ENCODE measurements at regions not wholly inside any gene's neighbourhood (a gene's known extent, or its start where the extent isn't known, plus 50 kb on each side); places are given as distances from the start of the nearest gene placed in this dataset.

DNA sequence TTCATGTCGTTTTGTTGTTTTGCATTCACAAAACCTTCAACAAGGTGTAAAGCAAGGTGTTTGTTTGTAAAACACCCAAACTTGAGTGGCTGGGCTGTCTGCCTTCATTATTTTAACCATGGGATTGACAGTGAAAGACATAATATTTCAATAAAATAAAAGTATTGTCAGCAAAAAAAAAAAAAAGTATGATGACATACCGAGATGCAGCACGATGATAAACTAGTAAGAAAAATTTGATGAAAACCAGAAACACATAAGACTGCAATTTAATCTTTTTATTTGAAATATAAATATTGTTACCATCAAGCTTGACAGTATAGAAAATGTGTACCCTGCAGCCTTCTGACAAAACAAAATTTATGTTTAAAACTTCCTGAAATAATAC is 419.3 kb upstream of the DYNLRB2 start:
- H2BK15ac ChIP-seq (ENCODE audit: low read depth, poor library complexity, severe bottlenecking) = no peak overlapping the region
- H4K8ac ChIP-seq (ENCODE audit: low read length) = no peak overlapping the region
- H3K4ac ChIP-seq (ENCODE audit: low read depth in 1 of 2, low read length in 2 of 2) = no peak overlapping the region
- H3K9me3 ChIP-seq (ENCODE audit: control insufficient read depth, low read length) = no peaks in the 10 kb centered on the region
- H3K27ac ChIP-seq (ENCODE audit: low read length, poor library complexity, severe bottlenecking) = no peak overlapping the region
- no peak overlapping the region for H3K18ac ChIP-seq (ENCODE audit: low read depth in 1 of 2, low read length in 2 of 2)
- 100% methylated on average over 1 of the region's 3 CpGs for WGBS
- H2BK120ac ChIP-seq (ENCODE audit: low read depth, low read length) = no peak overlapping the region
- H3K14ac ChIP-seq (ENCODE audit: low read length in 2 of 2) = no peak overlapping the region
- H3K9ac ChIP-seq (ENCODE audit: low read length) = no peak overlapping the region
- H3K4me2 ChIP-seq (ENCODE audit: low read length, poor library complexity, severe bottlenecking) = no peak overlapping the region
- no peak overlapping the region for H2BK5ac ChIP-seq (ENCODE audit: low read depth, low read length, poor library complexity, severe bottlenecking)
- DNase-seq = no peak
- no peaks in the 10 kb centered on the region for H3K36me3 ChIP-seq (ENCODE audit: control insufficient read depth in 1 of 2, insufficient read depth in 2 of 2, low read depth in 1 of 2, low read length in 2 of 2)
- no peaks in the 10 kb centered on the region for H3K4me1 ChIP-seq (ENCODE audit: control insufficient read depth, insufficient read depth, low read depth, low read length)
- no peak overlapping the region for H3K23ac ChIP-seq (ENCODE audit: low read length in 2 of 2)
- no peak overlapping the region for H2AFZ ChIP-seq (ENCODE audit: low read depth, low read length)
- H4K91ac ChIP-seq (ENCODE audit: low read length) = no peak overlapping the region
- no peak overlapping the region for H2BK12ac ChIP-seq (ENCODE audit: low read length in 2 of 2)
- H3K4me3 ChIP-seq (ENCODE audit: insufficient read depth in 1 of 2, low read depth in 1 of 2, low read length in 2 of 2) = no peak overlapping the region
- H3K27me3 ChIP-seq (ENCODE audit: control insufficient read depth in 1 of 2, insufficient read depth in 1 of 2, low read length in 2 of 2) = no peaks in the 10 kb centered on the region
- H3K79me1 ChIP-seq (replicated peaks; ENCODE audit: low read length, poor library complexity, severe bottlenecking) = no peaks in the 10 kb centered on the region
- H2AK5ac ChIP-seq (ENCODE audit: low read length, severe bottlenecking) = no peak overlapping the region

DNA sequence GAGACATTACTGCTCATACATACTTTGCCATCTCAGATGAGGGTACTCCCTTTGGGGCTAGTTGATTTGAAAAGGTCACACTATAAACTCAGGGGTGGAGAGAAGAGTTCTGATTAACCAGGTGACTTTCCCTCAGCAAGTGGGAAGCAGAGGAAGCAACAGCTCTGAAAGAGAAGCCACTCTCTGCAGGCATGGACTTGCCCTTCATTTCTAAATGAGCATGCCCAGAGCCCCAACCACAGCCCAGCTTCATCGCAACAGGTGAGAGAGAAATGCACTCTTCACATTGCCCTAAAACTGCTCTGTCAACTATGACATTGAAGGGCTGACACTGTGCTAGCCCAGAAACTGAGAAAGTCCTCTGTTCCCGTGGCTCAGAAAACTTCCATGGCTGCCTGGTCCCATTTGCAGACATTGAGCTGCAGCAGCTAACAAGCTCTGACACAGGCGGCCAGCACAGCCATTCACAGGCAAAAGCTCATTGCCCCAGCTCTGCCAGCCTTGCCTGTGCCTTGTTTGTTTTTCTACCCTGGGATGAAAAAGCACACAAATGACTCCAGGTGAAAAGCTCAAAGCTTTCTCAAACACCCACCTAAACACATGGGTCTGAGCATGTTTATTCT is 419.8 kb upstream of the DYNLRB2 start:
- Histone ChIP-seq H2AFZ (ENCODE audit: low read depth, low read length) (no peak overlapping the region), H3K79me1 (replicated peaks; ENCODE audit: low read length, poor library complexity, severe bottlenecking) (no peaks in the 10 kb centered on the region), H3K36me3 (ENCODE audit: control insufficient read depth in 1 of 2, insufficient read depth in 2 of 2, low read depth in 1 of 2, low read length in 2 of 2) (no peaks in the 10 kb centered on the region), H2BK15ac (ENCODE audit: low read depth, poor library complexity, severe bottlenecking) (no peak overlapping the region), H3K4me3 (ENCODE audit: insufficient read depth in 1 of 2, low read depth in 1 of 2, low read length in 2 of 2) (no peak overlapping the region), H3K18ac (ENCODE audit: low read depth in 1 of 2, low read length in 2 of 2) (no peak overlapping the region), H3K9ac (ENCODE audit: low read length) (no peak overlapping the region), H3K4me1 (ENCODE audit: control insufficient read depth, insufficient read depth, low read depth, low read length) (no peaks in the 10 kb centered on the region), H4K91ac (ENCODE audit: low read length) (no peak overlapping the region), H3K14ac (ENCODE audit: low read length in 2 of 2) (no peak overlapping the region), H2BK12ac (ENCODE audit: low read length in 2 of 2) (no peak overlapping the region), H2AK5ac (ENCODE audit: low read length, severe bottlenecking) (no peak overlapping the region), H3K27ac (ENCODE audit: low read length, poor library complexity, severe bottlenecking) (no peak overlapping the region), H3K23ac (ENCODE audit: low read length in 2 of 2) (peak overlapping the region in 1 of 2 experiments; percentile 48), H2BK120ac (ENCODE audit: low read depth, low read length) (no peak overlapping the region), H3K9me3 (ENCODE audit: control insufficient read depth, low read length) (no peaks in the 10 kb centered on the region), H4K8ac (ENCODE audit: low read length) (no peak overlapping the region), H3K4ac (ENCODE audit: low read depth in 1 of 2, low read length in 2 of 2) (no peak overlapping the region), H3K27me3 (ENCODE audit: control insufficient read depth in 1 of 2, insufficient read depth in 1 of 2, low read length in 2 of 2) (no peaks in the 10 kb centered on the region), H3K4me2 (ENCODE audit: low read length, poor library complexity, severe bottlenecking) (no peak overlapping the region), H2BK5ac (ENCODE audit: low read depth, low read length, poor library complexity, severe bottlenecking) (no peak overlapping the region)
- WGBS = 67% methylated on average over 3 of the region's 3 CpGs
- DNase-seq = no peak

DNA sequence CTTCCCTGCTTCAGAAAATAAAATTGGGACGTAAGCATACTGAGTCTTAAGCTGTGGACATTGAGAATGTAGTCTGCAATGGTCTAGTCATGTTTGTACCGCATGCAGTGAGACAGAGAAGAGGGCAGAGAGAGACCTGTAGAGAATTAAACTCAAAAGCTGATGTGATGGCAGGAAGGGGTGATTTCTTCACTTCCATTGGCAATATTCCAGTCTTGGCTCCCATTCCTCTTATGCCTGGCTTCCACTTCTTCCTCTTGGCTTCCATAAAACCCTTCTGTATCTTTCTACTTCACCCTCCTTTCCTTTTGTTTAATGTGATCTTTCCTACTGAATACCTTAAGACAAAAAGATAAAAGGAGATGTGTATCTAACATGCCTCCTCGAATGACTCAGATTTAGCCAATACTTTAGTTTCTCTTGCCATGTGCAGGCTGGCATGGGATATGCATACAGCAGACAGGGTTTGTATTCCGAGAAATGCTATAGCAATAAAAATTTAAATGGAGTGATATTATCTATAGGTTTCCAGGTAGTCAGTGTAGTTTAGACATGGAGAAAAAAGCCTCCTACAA is 423.1 kb upstream of the DYNLRB2 start:
- Histone ChIP-seq H3K9ac (ENCODE audit: low read length) (no peak overlapping the region), H3K4ac (ENCODE audit: low read depth in 1 of 2, low read length in 2 of 2) (no peak overlapping the region), H2BK120ac (ENCODE audit: low read depth, low read length) (no peak overlapping the region), H2AFZ (ENCODE audit: low read depth, low read length) (no peak overlapping the region), H4K91ac (ENCODE audit: low read length) (no peak overlapping the region), H2BK5ac (ENCODE audit: low read depth, low read length, poor library complexity, severe bottlenecking) (no peak overlapping the region), H3K14ac (ENCODE audit: low read length in 2 of 2) (no peak overlapping the region), H3K23ac (ENCODE audit: low read length in 2 of 2) (no peak overlapping the region), H3K9me3 (ENCODE audit: control insufficient read depth, low read length) (no peaks in the 10 kb centered on the region), H2BK15ac (ENCODE audit: low read depth, poor library complexity, severe bottlenecking) (no peak overlapping the region), H3K4me1 (ENCODE audit: control insufficient read depth, insufficient read depth, low read depth, low read length) (no peaks in the 10 kb centered on the region), H3K4me2 (ENCODE audit: low read length, poor library complexity, severe bottlenecking) (no peak overlapping the region), H3K36me3 (ENCODE audit: control insufficient read depth in 1 of 2, insufficient read depth in 2 of 2, low read depth in 1 of 2, low read length in 2 of 2) (no peaks in the 10 kb centered on the region), H3K79me1 (replicated peaks; ENCODE audit: low read length, poor library complexity, severe bottlenecking) (no peaks in the 10 kb centered on the region), H3K27ac (ENCODE audit: low read length, poor library complexity, severe bottlenecking) (no peak overlapping the region), H3K18ac (ENCODE audit: low read depth in 1 of 2, low read length in 2 of 2) (no peak overlapping the region), H2AK5ac (ENCODE audit: low read length, severe bottlenecking) (no peak overlapping the region), H4K8ac (ENCODE audit: low read length) (no peak overlapping the region), H3K27me3 (ENCODE audit: control insufficient read depth in 1 of 2, insufficient read depth in 1 of 2, low read length in 2 of 2) (no peaks in the 10 kb centered on the region), H2BK12ac (ENCODE audit: low read length in 2 of 2) (no peak overlapping the region), H3K4me3 (ENCODE audit: insufficient read depth in 1 of 2, low read depth in 1 of 2, low read length in 2 of 2) (no peak overlapping the region)
- no peak for DNase-seq
- 76% methylated on average over 4 of the region's 4 CpGs for whole genome bisulfite sequencing

DNA sequence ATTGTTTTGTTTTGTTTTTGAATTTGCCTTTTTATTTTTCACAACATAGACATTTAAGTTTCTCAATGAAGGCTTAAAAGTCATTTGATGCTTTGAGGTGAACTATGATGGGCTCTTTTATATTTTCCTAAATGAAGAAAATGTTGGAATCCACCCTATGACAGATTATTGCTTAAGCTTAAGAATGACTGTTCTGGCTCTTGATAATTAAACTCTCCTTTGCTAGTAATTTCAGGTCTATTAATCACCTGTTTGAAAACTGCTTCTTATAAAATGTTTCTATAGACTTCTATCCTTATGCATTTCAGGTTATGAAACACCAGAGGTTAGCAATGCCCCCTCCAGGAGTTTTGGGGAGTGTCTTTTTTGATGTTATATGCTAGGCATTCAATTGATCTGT is 424.1 kb upstream of the DYNLRB2 start:
- no peak for DNase-seq
- H3K9me3 ChIP-seq (ENCODE audit: control insufficient read depth, low read length) = no peaks in the 10 kb centered on the region
- no peaks in the 10 kb centered on the region for H3K36me3 ChIP-seq (ENCODE audit: control insufficient read depth in 1 of 2, insufficient read depth in 2 of 2, low read depth in 1 of 2, low read length in 2 of 2)

More for the DNA sequence above, 424.1 kb upstream of the DYNLRB2 start:
- Histone ChIP-seq H2AFZ (ENCODE audit: low read depth, low read length) (no peak overlapping the region), H3K27me3 (ENCODE audit: control insufficient read depth in 1 of 2, insufficient read depth in 1 of 2, low read length in 2 of 2) (no peaks in the 10 kb centered on the region), H4K8ac (ENCODE audit: low read length) (no peak overlapping the region), H2AK5ac (ENCODE audit: low read length, severe bottlenecking) (no peak overlapping the region), H3K4ac (ENCODE audit: low read depth in 1 of 2, low read length in 2 of 2) (no peak overlapping the region), H2BK5ac (ENCODE audit: low read depth, low read length, poor library complexity, severe bottlenecking) (no peak overlapping the region), H3K18ac (ENCODE audit: low read depth in 1 of 2, low read length in 2 of 2) (no peak overlapping the region), H3K9ac (ENCODE audit: low read length) (no peak overlapping the region), H2BK15ac (ENCODE audit: low read depth, poor library complexity, severe bottlenecking) (no peak overlapping the region), H3K4me3 (ENCODE audit: insufficient read depth in 1 of 2, low read depth in 1 of 2, low read length in 2 of 2) (no peak overlapping the region), H3K23ac (ENCODE audit: low read length in 2 of 2) (no peak overlapping the region), H2BK120ac (ENCODE audit: low read depth, low read length) (no peak overlapping the region), H3K4me1 (ENCODE audit: control insufficient read depth, insufficient read depth, low read depth, low read length) (no peaks in the 10 kb centered on the region), H3K14ac (ENCODE audit: low read length in 2 of 2) (no peak overlapping the region), H2BK12ac (ENCODE audit: low read length in 2 of 2) (no peak overlapping the region), H4K91ac (ENCODE audit: low read length) (no peak overlapping the region), H3K27ac (ENCODE audit: low read length, poor library complexity, severe bottlenecking) (no peak overlapping the region), H3K4me2 (ENCODE audit: low read length, poor library complexity, severe bottlenecking) (no peak overlapping the region), H3K79me1 (replicated peaks; ENCODE audit: low read length, poor library complexity, severe bottlenecking) (no peaks in the 10 kb centered on the region)
